IPS DF 6.9 (cell line): ENCODE measurements at regions not wholly inside any gene's neighbourhood (a gene's known extent, or its start where the extent isn't known, plus 50 kb on each side); places are given as distances from the start of the nearest gene placed in this dataset.

Experiments
- DNase-seq: peaks from one replicate; pipeline ENCODE4 v3.0.0-alpha.2; 2013; ENCODE audit warnings: low read depth, low spot score
- H3K27ac ChIP-seq: one replicate; pipeline ENCODE4 v1.5.1; 2013; ENCODE audit warnings: low read length, control low read depth
- H3K27me3 ChIP-seq: 2 replicates; pipeline ENCODE4 v1.6.1; 2013; ENCODE audit warnings: mild to moderate bottlenecking, low read length; ENCODE audit not compliant: control insufficient read depth, insufficient read depth
- H3K36me3 ChIP-seq: 2 replicates; pipeline ENCODE4 v1.6.1; 2013; ENCODE audit warnings: low read length; ENCODE audit not compliant: control insufficient read depth, insufficient read depth
- H3K4me1 ChIP-seq: 2 replicates; pipeline ENCODE4 v1.6.1; 2013; ENCODE audit warnings: low read length; ENCODE audit not compliant: control insufficient read depth, insufficient read depth
- H3K4me3 ChIP-seq: 2 replicates; pipeline ENCODE4 v1.5.1; 2013; ENCODE audit warnings: mild to moderate bottlenecking, low read length
- H3K9me3 ChIP-seq: 2 replicates; pipeline ENCODE4 v1.6.1; 2013; ENCODE audit warnings: low read length, inconsistent platforms; ENCODE audit not compliant: control insufficient read depth, insufficient read depth
- WGBS: extraction: QIAGEN DNeasy Blood & Tissue Kit; methylation state at CpG from one replicate; pipeline ENCODE4 v1.1.7; 2013; ENCODE audit warnings: mixed read lengths, missing lambda C conversion rate; ENCODE audit not compliant: insufficient read length, insufficient coverage; 5-methylcytosine and 5-hydroxymethylcytosine counted together

GRCh38 chr10:31701546-31701945 is 227.1 kb downstream of the ARHGAP12 start:
- Histone ChIP-seq H3K4me3 (no peak overlapping the region), H3K36me3 (peaks cover 2% of the 10 kb centered on the region; the same call in 1 of the 2 replicates), H3K9me3 (peaks cover 5% of the 10 kb centered on the region), H3K27ac (no peak overlapping the region), H3K4me1 (no peaks in the 10 kb centered on the region), H3K27me3 (no peaks in the 10 kb centered on the region)
- no peak for DNase-seq
- WGBS = no CpG with 5 or more reads among the region's 5 CpGs

DNA sequence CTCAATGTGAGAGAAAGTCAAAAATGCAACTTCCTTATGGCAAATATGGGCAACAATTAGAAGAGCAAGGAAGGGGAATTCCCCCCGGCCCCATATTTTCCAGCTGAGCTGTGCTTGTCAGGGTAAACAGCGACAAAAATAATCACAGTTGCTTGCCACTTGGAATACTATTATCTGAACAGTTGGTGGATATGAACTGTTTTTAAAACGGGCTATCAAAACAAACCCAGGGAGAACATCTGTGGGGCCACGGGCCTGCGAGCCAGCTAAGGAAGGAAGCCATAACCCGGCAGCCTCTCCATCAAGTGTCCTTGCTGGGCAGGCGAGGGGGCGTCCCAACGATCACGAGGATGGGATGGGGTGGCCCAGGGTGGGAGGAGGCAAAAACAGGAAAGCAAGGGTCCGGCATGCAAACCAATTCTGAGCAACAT is 228.4 kb downstream of the ARHGAP12 start:
- no peak for DNase-seq
- H3K27ac ChIP-seq = no peak overlapping the region
- no peak overlapping the region for H3K4me3 ChIP-seq
- H3K4me1 ChIP-seq = peaks cover 2% of the 10 kb centered on the region; the same call in 1 of the 2 replicates
- H3K36me3 ChIP-seq = peaks cover 2% of the 10 kb centered on the region; the same call in 1 of the 2 replicates
- no CpG with 5 or more reads among the region's 11 CpGs for WGBS
- H3K9me3 ChIP-seq = peaks cover 5% of the 10 kb centered on the region
- no peaks in the 10 kb centered on the region for H3K27me3 ChIP-seq

- H3K36me3 ChIP-seq = peaks cover 2% of the 10 kb centered on the region; the same call in 1 of the 2 replicates
- no peak overlapping the region for H3K4me3 ChIP-seq
- H3K4me1 ChIP-seq = peaks cover 7% of the 10 kb centered on the region
- no peak overlapping the region for H3K27ac ChIP-seq
- DNase-seq = no peak
- no CpG with 5 or more reads among the region's 11 CpGs for WGBS
- peaks cover 4% of the 10 kb centered on the region for H3K9me3 ChIP-seq
- no peaks in the 10 kb centered on the region for H3K27me3 ChIP-seq
Measured at GRCh38 chr10:31698181-31698830, 230.3 kb downstream of the ARHGAP12 start.

DNA sequence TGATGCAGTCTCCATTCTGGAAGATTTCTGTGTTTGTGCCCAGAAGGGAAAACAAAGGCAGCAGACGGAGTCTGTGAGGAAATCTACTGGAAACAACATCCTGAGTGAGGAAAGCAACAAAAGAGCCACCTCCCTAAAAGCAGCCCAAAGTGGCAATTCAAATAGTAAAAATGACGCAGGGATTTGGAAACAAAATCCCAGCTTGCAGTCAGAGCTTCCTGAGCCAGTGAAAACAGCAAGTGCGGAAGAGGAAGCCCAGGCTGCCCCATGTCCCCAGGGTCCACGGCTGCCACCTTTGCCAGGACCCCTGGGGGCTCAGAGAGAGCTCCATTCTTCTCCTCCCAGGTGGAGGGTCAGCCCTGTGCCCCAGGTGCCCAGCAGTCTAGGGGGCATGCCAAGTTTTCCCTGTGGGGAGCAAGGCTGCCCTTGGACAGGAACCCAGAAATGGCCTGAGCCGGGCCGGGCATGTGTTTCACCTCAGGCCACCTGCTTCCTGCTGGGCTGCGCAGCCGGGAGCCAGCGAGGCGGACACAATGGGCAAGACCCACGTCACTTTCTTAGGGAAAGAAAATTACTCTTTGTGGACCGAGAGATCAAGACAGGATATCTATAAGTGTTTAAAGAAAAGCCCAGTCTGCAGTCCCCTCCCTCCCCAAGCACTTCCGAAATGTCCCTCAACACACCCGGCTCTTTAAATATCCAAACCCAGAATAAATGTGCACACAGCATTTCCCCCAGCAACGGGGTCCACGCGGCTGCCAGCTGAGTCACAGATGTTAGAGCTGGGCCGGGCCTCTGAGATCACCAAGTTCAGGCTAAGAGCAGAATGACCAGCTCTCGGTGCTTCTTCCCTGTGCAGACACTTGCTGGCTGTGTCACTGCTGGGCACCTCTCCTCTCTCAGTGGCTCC is 231.1 kb downstream of the ARHGAP12 start:
- no CpG with 5 or more reads among the region's 19 CpGs for WGBS
- no peak for DNase-seq
- Histone ChIP-seq H3K4me1 (peaks cover 7% of the 10 kb centered on the region), H3K4me3 (no peak overlapping the region), H3K36me3 (no peaks in the 10 kb centered on the region), H3K27ac (no peak overlapping the region), H3K27me3 (no peaks in the 10 kb centered on the region), H3K9me3 (no peaks in the 10 kb centered on the region)

DNA sequence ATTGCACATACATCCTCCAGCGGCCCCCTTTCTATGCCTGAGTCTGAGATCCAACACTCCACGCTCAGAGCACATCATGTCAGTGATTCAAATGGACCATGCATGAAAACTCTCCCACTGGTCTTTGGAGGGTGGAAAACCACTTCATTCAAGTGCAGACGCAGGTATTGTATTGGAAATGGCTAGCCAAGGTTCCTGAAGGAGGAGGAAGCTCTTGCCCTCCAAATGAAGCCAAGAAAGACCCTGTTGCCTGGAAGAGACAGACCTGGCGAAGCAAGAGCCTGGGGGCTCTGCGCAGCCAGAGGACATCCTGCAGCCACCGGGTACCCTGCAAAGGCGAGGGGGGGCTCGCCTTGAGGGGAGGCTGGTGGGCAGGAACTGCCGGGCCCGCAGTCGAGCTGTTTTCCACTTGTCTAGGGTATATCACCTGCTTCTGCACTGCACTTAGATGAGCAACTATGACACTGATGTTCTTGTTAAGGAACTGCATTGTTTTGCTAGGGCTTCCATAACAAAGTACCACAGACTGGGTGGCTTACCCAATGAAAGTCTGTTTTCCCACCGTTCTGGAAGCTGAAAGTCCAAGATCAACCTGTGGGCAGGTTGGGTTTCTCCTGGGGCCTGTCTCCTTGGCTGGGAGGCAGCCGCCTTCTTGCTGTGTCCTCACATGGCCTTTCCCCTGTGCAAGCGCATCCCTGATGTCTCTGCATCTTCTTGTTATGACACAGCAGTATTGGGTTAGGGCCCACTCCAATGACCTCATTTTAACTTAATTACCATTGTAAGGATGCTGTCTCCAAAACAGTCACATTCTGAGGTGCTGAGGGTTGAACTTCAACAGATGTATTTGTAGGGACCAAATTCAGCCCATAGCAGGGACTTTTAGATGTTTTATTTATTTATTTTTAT is 233.4 kb downstream of the ARHGAP12 start:
- H3K27ac ChIP-seq = no peak overlapping the region
- H3K9me3 ChIP-seq = no peaks in the 10 kb centered on the region
- H3K4me1 ChIP-seq = peaks cover 7% of the 10 kb centered on the region
- no peaks in the 10 kb centered on the region for H3K27me3 ChIP-seq
- H3K4me3 ChIP-seq = no peak overlapping the region
- DNase-seq = no peak
- no peaks in the 10 kb centered on the region for H3K36me3 ChIP-seq
- WGBS = no CpG with 5 or more reads among the region's 14 CpGs

DNA sequence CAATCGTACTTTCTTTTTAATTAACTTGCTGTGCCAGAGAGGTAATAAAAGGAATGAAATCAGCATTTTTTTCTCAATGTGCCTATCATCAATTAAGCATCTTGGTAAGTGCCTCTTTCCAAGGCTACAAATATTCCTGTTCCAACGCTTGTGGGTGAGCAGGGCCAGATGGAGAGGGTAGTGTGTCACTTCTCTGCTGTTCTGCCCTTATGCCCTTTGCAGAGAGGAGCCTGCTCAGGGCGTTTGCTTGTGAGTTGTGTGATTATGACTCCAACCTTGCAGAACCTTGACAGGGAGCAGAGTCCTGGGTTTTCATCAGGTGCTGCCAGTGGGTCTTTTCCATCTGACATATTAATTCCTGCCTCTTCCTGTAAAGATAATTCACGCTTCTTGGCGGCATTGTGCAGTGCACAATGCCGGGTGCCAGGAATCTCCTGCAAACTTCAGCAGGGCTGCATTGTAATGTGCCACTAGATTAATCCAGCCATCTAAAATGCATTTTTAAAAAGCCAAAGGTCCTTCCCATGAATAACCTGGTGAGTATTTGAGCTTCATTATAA is 234.4 kb downstream of the ARHGAP12 start:
- Histone ChIP-seq H3K4me1 (peaks cover 7% of the 10 kb centered on the region), H3K27me3 (no peaks in the 10 kb centered on the region), H3K4me3 (no peak overlapping the region), H3K9me3 (0 out of 2 replicates have a peak, but pooled peaks cover 1% of the 10 kb centered on the region), H3K27ac (no peak overlapping the region), H3K36me3 (no peaks in the 10 kb centered on the region)
- DNase-seq = no peak
- WGBS = no CpG with 5 or more reads among the region's 6 CpGs

DNA sequence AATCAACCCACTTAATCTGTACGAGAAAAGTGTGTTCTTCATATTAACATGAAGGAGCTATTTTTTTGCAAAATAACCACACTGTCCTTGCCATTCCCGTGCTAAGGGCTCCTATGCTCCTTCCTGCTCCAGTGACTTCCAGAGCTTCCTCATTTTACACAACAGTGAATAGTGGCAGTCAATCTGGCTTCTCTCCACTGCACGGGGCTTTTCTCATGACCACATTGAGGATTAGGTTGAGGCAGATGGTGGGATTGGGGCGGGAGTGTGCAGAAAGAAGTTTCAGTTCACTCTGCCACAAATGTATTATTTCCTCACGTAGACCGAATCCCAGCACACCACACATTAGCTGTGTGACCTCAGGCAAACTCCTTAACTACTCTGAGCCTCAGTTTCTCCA is 235.1 kb downstream of the ARHGAP12 start:
- H3K9me3 ChIP-seq = 0 out of 2 replicates have a peak, but pooled peaks cover 1% of the 10 kb centered on the region
- no peaks in the 10 kb centered on the region for H3K36me3 ChIP-seq
- H3K4me1 ChIP-seq = peaks cover 7% of the 10 kb centered on the region
- H3K4me3 ChIP-seq = no peak overlapping the region
- no peak for DNase-seq
- H3K27ac ChIP-seq = no peak overlapping the region
- no peaks in the 10 kb centered on the region for H3K27me3 ChIP-seq
- WGBS = no CpG with 5 or more reads among the region's 6 CpGs

DNA sequence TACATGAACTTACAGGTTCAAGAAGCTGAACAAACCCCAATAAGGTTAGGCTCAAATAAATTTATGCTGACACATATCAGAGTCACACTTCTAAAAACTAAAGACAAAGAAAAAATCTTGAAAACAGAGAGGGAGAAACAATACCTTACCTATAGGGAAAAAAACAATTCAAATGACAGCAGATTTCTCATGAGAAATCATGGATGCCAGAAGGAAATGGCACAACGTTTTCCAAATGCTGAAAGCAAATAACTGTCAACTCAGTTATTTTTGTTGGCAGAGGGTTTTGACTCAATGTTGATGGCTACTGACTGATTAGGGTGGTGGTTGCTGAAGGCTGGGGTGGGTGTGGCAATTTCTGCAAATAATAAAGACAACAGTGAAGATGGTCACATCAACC is 239.4 kb downstream of the ARHGAP12 start:
- Histone ChIP-seq H3K9me3 (0 out of 2 replicates have a peak, but pooled peaks cover 1% of the 10 kb centered on the region), H3K27me3 (no peaks in the 10 kb centered on the region), H3K4me3 (no peak overlapping the region), H3K27ac (no peak overlapping the region), H3K4me1 (peaks cover under 1% of the 10 kb centered on the region; the same call in 1 of the 2 replicates), H3K36me3 (no peaks in the 10 kb centered on the region)
- DNase-seq = no peak
- WGBS = no CpG with 5 or more reads among the region's 1 CpG

DNA sequence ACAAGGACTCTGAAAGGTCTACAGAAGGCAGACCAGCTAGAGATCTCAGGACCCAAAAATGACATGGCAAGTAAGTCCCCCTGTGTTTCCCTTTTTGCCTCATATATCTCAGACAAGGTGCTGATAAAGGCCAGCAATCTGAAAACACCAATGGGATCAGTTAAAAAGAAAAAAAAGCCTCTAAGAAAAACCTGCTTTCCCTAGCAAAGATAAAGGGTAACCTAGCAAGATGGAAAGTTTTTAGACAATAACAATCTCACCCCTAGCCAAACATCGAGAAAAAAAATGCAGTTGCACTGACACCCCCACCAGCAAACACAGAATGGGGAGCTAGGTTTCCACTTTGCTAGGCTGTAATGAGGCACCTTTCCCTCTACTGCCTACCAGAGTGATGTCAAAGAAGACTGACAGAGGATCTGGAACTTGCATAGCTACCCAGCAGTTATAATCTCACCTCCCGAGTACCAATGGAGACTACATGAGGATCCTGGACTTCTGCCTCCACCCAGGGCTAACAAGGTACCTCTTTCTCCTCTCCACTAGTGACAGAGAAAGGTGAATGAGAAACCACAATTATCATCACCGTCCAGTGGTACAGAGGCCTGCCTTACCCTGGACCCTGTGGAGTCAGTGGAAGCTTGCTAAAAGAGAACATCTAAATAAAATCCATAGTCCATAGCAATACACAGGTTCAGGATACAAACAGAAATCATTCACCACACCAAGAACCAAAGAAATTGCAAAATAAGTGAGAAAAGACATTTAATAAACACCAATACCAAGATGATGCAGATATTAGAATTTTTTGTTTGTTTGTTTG is 240.8 kb downstream of the ARHGAP12 start:
- no CpG with 5 or more reads among the region's 3 CpGs for WGBS
- no peak overlapping the region for H3K4me3 ChIP-seq
- H3K27me3 ChIP-seq = no peaks in the 10 kb centered on the region
- no peaks in the 10 kb centered on the region for H3K36me3 ChIP-seq
- H3K27ac ChIP-seq = no peak overlapping the region
- peaks cover 1% of the 10 kb centered on the region; the same call in 1 of the 2 replicates for H3K9me3 ChIP-seq
- DNase-seq = no peak
- no peaks in the 10 kb centered on the region for H3K4me1 ChIP-seq
